ACHN (cell line): ENCODE measurements at regions not wholly inside any gene's neighbourhood (a gene's known extent, or its start where the extent isn't known, plus 50 kb on each side); places are given as distances from the start of the nearest gene placed in this dataset.

Source experiments
- DNase-seq: peaks from one replicate; pipeline ENCODE4 v3.0.0-alpha.2; 2015
- in situ Hi-C: cut with HindIII; loops from 2 replicates; pipeline ENCODE4 v1.10.0; 2017; ENCODE audit warnings: low sequenced_read_pairs, low pct_ligation_motif_present, low pct_unique_long_range_greater_than_20kb

GRCh38 chr19:33894787-33895186 lies 98.1 kb downstream of the KCTD15 start:
- in situ Hi-C loops: no loop called here
- no peak for DNase-seq

- DNase-seq: no peak
- in situ Hi-C loops: no loop called here
These were observed 98.7 kb downstream of the KCTD15 start for GRCh38 chr19:33895366-33895765.

GRCh38 chr19:33898062-33898677 lies 101.5 kb downstream of the KCTD15 start:
- in situ Hi-C loops: no loop called here
- no peak for DNase-seq

- no peak for DNase-seq
- in situ Hi-C loops: no loop called here
These were observed 104.1 kb downstream of the KCTD15 start for GRCh38 chr19:33900817-33901216.

- DNase-seq: no peak
- in situ Hi-C loops: no loop called here
These were observed 105.7 kb downstream of the KCTD15 start for GRCh38 chr19:33902395-33902794.

GRCh38 chr19:33902802-33903488 lies 106.3 kb downstream of the KCTD15 start:
- in situ Hi-C loops: no loop called here
- DNase-seq: no peak

- no peak for DNase-seq
- in situ Hi-C loops: no loop called here
These were observed 106.8 kb downstream of the KCTD15 start for GRCh38 chr19:33903489-33903850.

- no peak for DNase-seq
- in situ Hi-C loops: no loop called here
These were observed 108.0 kb downstream of the KCTD15 start for GRCh38 chr19:33904681-33905080.

GRCh38 chr19:33905473-33905936 lies 108.8 kb downstream of the KCTD15 start:
- no peak for DNase-seq
- in situ Hi-C loops: no loop called here

- in situ Hi-C loops: no loop called here
- DNase-seq: no peak
These were observed 109.4 kb downstream of the KCTD15 start for GRCh38 chr19:33905937-33906577.

- in situ Hi-C loops: no loop called here
- DNase-seq: no peak
These were observed 110.1 kb downstream of the KCTD15 start for GRCh38 chr19:33906578-33907335.

GRCh38 chr19:33910922-33911321 lies 114.3 kb downstream of the KCTD15 start:
- in situ Hi-C loops: no loop called here
- no peak for DNase-seq

GRCh38 chr19:33914599-33914998 lies 117.9 kb downstream of the KCTD15 start:
- in situ Hi-C loops: no loop called here
- no peak for DNase-seq

GRCh38 chr19:33916792-33917191 lies 120.1 kb downstream of the KCTD15 start:
- in situ Hi-C loops: no loop called here
- DNase-seq: no peak

- in situ Hi-C loops: no loop called here
- DNase-seq: no peak
These were observed 122.6 kb downstream of the KCTD15 start for GRCh38 chr19:33919291-33919690.

GRCh38 chr19:33921165-33921564 lies 124.5 kb downstream of the KCTD15 start:
- in situ Hi-C loops: no loop called here
- DNase-seq: no peak

GRCh38 chr19:33926306-33926705 lies 129.6 kb downstream of the KCTD15 start:
- in situ Hi-C loops: no loop called here
- DNase-seq: no peak

GRCh38 chr19:33927789-33928457 lies 131.3 kb downstream of the KCTD15 start:
- DNase-seq: no peak
- in situ Hi-C loops: no loop called here

GRCh38 chr19:33928458-33928950 lies 131.8 kb downstream of the KCTD15 start:
- in situ Hi-C loops: no loop called here
- no peak for DNase-seq
